Ishikawa (cell line): ENCODE measurements at regions not wholly inside any gene's neighbourhood (a gene's known extent, or its start where the extent isn't known, plus 50 kb on each side); places are given as distances from the start of the nearest gene placed in this dataset.

Source experiments
- CEBPB ChIP-seq: IDR thresholded peaks from 2 replicates; pipeline ENCODE4 v1.6.1; 2012
- CREB1 ChIP-seq: IDR thresholded peaks from 2 replicates; pipeline ENCODE4 v1.6.1; 2012; ENCODE audit warnings: low read depth
- EGR1 ChIP-seq: IDR thresholded peaks from 2 replicates; pipeline ENCODE4 v1.6.1; 2012
- EP300 ChIP-seq: IDR thresholded peaks from 2 replicates; pipeline ENCODE4 v1.6.1; 2012; ENCODE audit warnings: borderline replicate concordance
- FOXM1 ChIP-seq: IDR thresholded peaks from 2 replicates; pipeline ENCODE4 v1.6.1; 2012; ENCODE audit warnings: low read depth, borderline replicate concordance
- NFIC ChIP-seq: IDR thresholded peaks from 2 replicates; pipeline ENCODE4 v1.6.1; 2012
- RAD21 ChIP-seq: IDR thresholded peaks from 2 replicates; pipeline ENCODE4 v1.6.1; 2012; ENCODE audit warnings: low read depth
- TAF1 ChIP-seq: IDR thresholded peaks from 2 replicates; pipeline ENCODE4 v1.6.1; 2012; ENCODE audit warnings: low read depth, mild to moderate bottlenecking
- TCF12 ChIP-seq: IDR thresholded peaks from 2 replicates; pipeline ENCODE4 v1.6.1; 2012; ENCODE audit warnings: low read depth
- TEAD4 ChIP-seq: IDR thresholded peaks from 2 replicates; pipeline ENCODE4 v1.6.1; 2012
- YY1 ChIP-seq: IDR thresholded peaks from 2 replicates; pipeline ENCODE4 v1.6.1; 2012; ENCODE audit warnings: low read depth
- ZBTB7A ChIP-seq: IDR thresholded peaks from 2 replicates; pipeline ENCODE4 v1.6.1; 2012; ENCODE audit warnings: low read depth
- TF ChIP-seq, protein P1 (sequence below): IDR thresholded peaks from 2 replicates; pipeline ENCODE4 v1.6.1; 2012; ENCODE audit warnings: low read depth, mild to moderate bottlenecking
- TF ChIP-seq, protein P2 (sequence below): IDR thresholded peaks from 2 replicates; pipeline ENCODE4 v1.6.1; 2012
- TF ChIP-seq, protein P3 (sequence below): IDR thresholded peaks from 2 replicates; pipeline ENCODE4 v1.6.1; 2012

DNA sequence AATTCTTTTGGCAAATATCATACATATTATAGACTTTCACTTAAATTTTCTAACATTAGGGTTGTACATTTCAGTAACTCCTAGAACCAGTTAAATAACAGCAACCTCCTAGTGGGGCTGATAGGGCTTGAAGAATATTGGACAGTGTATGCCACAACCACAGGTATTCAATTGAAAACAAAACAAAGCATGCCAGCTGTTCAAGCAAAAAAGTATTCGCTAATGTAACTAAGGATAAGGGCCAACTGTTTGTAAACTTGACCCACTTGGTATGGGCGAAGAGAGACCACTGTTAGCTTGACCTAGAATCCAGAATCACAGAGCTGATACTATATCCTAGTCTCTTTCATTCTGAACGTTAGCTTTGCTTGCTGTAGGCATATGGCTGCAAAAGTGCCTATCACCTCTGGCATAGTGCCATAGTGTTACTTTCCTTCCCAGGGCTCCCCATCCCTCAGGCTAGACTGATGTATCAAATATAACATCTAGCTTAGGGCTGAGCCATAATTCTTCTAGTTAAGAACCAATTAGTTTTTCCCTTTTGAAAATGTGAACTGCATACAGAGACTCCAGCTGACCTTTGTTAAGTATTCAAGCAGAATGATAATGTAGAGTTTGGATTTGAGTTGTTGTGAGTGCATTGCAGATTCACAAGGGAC is 458.8 kb upstream of the NRXN1 start:
- no peak for TF ChIP-seq EP300
- no peak for TF ChIP-seq CREB1
- no peak for TF ChIP-seq TEAD4
- TF ChIP-seq, protein P1, sequence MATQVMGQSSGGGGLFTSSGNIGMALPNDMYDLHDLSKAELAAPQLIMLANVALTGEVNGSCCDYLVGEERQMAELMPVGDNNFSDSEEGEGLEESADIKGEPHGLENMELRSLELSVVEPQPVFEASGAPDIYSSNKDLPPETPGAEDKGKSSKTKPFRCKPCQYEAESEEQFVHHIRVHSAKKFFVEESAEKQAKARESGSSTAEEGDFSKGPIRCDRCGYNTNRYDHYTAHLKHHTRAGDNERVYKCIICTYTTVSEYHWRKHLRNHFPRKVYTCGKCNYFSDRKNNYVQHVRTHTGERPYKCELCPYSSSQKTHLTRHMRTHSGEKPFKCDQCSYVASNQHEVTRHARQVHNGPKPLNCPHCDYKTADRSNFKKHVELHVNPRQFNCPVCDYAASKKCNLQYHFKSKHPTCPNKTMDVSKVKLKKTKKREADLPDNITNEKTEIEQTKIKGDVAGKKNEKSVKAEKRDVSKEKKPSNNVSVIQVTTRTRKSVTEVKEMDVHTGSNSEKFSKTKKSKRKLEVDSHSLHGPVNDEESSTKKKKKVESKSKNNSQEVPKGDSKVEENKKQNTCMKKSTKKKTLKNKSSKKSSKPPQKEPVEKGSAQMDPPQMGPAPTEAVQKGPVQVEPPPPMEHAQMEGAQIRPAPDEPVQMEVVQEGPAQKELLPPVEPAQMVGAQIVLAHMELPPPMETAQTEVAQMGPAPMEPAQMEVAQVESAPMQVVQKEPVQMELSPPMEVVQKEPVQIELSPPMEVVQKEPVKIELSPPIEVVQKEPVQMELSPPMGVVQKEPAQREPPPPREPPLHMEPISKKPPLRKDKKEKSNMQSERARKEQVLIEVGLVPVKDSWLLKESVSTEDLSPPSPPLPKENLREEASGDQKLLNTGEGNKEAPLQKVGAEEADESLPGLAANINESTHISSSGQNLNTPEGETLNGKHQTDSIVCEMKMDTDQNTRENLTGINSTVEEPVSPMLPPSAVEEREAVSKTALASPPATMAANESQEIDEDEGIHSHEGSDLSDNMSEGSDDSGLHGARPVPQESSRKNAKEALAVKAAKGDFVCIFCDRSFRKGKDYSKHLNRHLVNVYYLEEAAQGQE = no peak
- no peak for TF ChIP-seq FOXM1
- TF ChIP-seq NFIC = no peak
- TF ChIP-seq RAD21 = no peak
- TF ChIP-seq, protein P2, sequence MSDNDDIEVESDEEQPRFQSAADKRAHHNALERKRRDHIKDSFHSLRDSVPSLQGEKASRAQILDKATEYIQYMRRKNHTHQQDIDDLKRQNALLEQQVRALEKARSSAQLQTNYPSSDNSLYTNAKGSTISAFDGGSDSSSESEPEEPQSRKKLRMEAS = no peak
- no peak for TF ChIP-seq EGR1
- no peak for TF ChIP-seq CEBPB

DNA sequence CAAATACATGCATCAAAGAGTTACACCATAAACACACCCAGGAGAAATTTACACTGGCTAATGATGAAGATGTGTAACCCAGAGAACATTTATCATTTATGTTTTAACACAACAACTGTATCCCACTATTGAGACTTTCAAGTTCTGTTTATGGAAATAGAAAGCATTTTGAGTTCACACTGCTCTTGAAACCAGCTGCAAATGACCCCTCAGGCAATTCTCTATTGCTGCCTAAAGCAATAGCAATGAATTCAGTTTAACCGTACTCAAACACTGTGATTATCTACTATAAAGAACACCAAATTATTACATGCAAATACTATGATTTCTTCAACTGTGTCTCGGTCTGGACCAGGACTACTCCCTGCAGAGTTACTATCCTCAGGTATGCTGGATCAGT is 452.7 kb upstream of the NRXN1 start:
- no peak for TF ChIP-seq TEAD4
- TF ChIP-seq, protein P1 = no peak
- no peak for TF ChIP-seq NFIC
- no peak for TF ChIP-seq FOXM1
- TF ChIP-seq EP300 = no peak
- TF ChIP-seq CREB1 = no peak
- TF ChIP-seq, protein P3, sequence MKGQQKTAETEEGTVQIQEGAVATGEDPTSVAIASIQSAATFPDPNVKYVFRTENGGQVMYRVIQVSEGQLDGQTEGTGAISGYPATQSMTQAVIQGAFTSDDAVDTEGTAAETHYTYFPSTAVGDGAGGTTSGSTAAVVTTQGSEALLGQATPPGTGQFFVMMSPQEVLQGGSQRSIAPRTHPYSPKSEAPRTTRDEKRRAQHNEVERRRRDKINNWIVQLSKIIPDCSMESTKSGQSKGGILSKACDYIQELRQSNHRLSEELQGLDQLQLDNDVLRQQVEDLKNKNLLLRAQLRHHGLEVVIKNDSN = no peak
- no peak for TF ChIP-seq CEBPB
- no peak for TF ChIP-seq RAD21
- no peak for TF ChIP-seq YY1
- TF ChIP-seq TAF1 = no peak
- TF ChIP-seq ZBTB7A = no peak

DNA sequence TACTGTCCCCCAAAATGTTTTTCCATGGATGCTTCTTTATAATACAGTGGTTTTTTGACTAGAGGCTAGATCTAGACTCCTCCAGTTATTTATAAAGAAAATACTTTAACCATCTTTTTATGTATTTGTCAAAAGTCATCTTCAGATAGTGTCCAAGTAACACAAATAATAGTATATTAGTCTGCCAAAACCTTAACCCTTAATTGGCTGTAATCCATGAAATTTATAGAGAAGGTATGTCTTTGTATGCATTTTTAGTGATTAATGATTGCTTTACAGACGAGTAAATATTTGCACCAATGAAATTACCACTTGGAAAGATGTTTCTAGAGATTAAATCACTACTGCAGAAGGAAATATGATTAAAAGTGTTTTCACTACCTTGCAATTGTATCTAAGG is 451.8 kb upstream of the NRXN1 start:
- TF ChIP-seq RAD21 (no peak), NFIC (no peak), FOXM1 (no peak), TAF1 (no peak), ZBTB7A (no peak)
- TF ChIP-seq, protein P1 = no peak

DNA sequence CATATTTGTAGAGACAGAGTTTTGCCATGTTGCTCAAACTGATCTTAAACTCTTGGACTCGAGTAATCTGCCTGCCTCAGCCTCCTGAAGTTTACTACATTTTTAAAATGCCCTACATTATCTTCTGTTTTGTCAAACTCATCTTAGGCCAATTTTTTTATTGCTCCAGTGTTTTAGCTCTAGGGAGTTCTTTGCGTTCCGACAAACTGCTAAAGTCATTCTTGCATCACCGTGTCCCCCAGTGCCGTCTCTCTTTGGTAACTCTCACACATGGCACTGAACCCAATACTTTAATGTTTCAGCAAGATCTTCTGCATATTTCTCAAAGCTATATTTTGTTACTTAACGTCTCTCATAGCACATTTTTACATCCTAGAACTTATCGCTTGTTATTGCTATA is 440.9 kb upstream of the NRXN1 start:
- no peak for TF ChIP-seq TCF12

DNA sequence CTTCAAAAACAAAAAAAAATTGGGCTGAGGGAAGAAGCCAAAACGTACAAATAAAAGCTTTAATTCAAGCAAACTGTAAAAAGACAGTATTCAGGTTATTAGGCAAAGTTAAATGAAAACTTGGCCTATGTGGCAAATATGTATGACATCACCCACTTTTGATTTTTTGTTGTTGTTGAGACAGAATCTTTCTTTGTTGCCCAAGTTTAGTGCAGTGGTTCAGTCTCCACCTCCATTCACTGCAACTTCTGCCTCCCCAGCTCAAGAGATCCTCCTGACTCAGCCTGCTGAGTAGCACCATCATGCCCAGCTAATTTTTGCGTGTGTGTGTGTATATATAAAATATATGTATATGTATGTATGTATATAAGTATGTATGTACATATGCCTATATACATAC is 440.4 kb upstream of the NRXN1 start:
- TF ChIP-seq NFIC (no peak), TAF1 (no peak), RAD21 (no peak), EP300 (no peak), ZBTB7A (no peak), TCF12 (no peak)

DNA sequence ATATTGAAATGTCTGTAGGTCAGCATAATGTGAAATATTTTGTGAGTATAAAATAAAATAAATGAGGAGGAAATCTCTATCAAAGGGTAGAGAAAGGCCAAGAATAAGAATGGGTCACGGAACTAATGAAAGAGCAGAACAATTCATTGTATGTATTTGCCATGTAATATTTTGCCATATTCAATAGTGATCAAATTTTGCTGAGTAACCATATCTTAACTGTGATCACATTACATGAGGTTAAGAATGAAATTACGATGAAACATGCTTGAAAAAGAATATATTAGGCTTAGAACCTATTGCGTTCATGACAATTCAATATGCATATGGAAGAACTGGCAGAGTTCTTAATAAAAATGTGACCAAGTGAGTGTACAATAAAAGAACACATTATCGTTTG is 437.2 kb upstream of the NRXN1 start:
- TF ChIP-seq TCF12 = no peak
